ENCODE measurements at regions not wholly inside any gene's neighbourhood (a gene's known extent, or its start where the extent isn't known, plus 50 kb on each side); places are given as distances from the start of the nearest gene placed in this dataset.
"Not testable (repeated sequence)": the region's sequence is repeated elsewhere in the genome, so short reads cannot be mapped to it uniquely, and the experiment has no call there.

- TF ChIP-seq, protein P1, sequence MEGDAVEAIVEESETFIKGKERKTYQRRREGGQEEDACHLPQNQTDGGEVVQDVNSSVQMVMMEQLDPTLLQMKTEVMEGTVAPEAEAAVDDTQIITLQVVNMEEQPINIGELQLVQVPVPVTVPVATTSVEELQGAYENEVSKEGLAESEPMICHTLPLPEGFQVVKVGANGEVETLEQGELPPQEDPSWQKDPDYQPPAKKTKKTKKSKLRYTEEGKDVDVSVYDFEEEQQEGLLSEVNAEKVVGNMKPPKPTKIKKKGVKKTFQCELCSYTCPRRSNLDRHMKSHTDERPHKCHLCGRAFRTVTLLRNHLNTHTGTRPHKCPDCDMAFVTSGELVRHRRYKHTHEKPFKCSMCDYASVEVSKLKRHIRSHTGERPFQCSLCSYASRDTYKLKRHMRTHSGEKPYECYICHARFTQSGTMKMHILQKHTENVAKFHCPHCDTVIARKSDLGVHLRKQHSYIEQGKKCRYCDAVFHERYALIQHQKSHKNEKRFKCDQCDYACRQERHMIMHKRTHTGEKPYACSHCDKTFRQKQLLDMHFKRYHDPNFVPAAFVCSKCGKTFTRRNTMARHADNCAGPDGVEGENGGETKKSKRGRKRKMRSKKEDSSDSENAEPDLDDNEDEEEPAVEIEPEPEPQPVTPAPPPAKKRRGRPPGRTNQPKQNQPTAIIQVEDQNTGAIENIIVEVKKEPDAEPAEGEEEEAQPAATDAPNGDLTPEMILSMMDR (IDR thresholded peaks at IDR 0.05), result no peak
- TF ChIP-seq EP300 (IDR thresholded peaks at IDR 0.05) (no peak), POLR2AphosphoS5 (IDR thresholded peaks at IDR 0.05) (no peak), POLR2A (IDR thresholded peaks at IDR 0.05) (no peak)
- no peak overlapping the region for H3K4me3 ChIP-seq
- intact Hi-C loops (cut with DNase I), result no loop called here
- WGBS, 2 donors, result 82 to 86% methylated on average over 4 of the region's 4 CpGs
- H3K4me1 ChIP-seq, result peaks cover 0 to 7% (median 3%) of the 10 kb centered on the region in 4 donors
- H3K27ac ChIP-seq, result no peak overlapping the region
- no peaks in the 10 kb centered on the region for H3K36me3 ChIP-seq
- H3K9me3 ChIP-seq, result no peaks in the 10 kb centered on the region
- peak; percentile 29 for DNase-seq
- peaks cover 0 to 4% (median 0%) of the 10 kb centered on the region in 3 donors for H3K27me3 ChIP-seq
Measured at GRCh38 chr4:3612281-3612680, 80.1 kb upstream of the LRPAP1 start.

DNA sequence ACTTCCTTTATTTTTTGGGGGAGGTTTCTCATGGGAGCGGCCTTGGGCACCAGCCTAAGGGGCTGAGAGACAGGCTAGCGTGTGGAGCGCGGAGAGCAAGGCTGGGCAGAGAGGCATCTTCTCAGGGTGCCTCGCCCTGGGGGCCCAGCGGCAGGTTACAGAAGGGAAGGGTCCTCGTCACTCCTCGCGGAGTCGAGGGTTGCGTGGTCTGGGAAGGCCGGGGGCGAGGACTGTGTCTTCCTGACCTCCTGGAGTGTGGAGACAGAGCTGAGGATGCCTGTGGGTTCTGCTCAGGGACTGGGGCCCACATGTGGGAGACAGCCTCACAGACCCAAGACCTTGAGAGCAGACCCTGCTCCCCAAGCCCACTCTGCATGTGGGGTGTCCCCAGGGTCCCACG, 79.6 kb upstream of the LRPAP1 start:
- intact Hi-C loops (cut with DNase I), result no loop called here
- Histone ChIP-seq H3K4me3 (no peak overlapping the region), H3K27ac (no peak overlapping the region), H3K27me3 (peaks cover 0 to 4% (median 0%) of the 10 kb centered on the region in 3 donors), H3K4me1 (peaks cover 0 to 7% (median 3%) of the 10 kb centered on the region in 4 donors), H3K9me3 (no peaks in the 10 kb centered on the region), H3K36me3 (no peaks in the 10 kb centered on the region)
- TF ChIP-seq EP300 (IDR thresholded peaks at IDR 0.05), result no peak
- DNase-seq, result peak; percentile 35
- 88 to 92% methylated on average over 14 of the region's 14 CpGs for WGBS, 2 donors

- H3K36me3 ChIP-seq; H3K27ac ChIP-seq; H3K9me3 ChIP-seq; H3K27me3 ChIP-seq; H3K4me1 ChIP-seq; H3K4me3 ChIP-seq; DNase-seq; intact Hi-C loops (cut with DNase I): not testable (repeated sequence)
- 87 to 91% methylated on average over 4 of the region's 4 CpGs for WGBS, 2 donors
Measured at GRCh38 chr4:3610851-3611250, 78.6 kb upstream of the LRPAP1 start.

DNA sequence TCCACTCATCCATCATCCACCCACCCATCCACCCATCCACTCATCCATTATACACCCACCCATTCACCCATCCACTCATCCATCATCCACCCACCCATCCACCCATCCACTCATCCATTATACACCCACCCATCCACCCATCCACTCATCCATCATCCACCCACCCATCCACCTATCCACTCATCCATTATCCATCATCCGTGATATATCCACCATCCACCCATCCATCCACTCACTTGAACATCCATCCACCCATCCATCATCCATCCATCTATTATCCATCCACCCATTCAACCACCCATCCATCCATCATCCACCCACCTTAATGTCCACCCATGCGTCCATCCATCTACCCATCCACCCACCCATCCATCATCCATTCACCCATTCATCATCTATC, 77.7 kb upstream of the LRPAP1 start:
- H3K4me1 ChIP-seq; H3K36me3 ChIP-seq; H3K4me3 ChIP-seq; intact Hi-C loops (cut with DNase I); H3K9me3 ChIP-seq; H3K27me3 ChIP-seq; H3K27ac ChIP-seq: not testable (repeated sequence)
- 90 to 96% methylated on average over 2 of the region's 2 CpGs for WGBS, 2 donors
- peak; percentile 6 for DNase-seq

DNA sequence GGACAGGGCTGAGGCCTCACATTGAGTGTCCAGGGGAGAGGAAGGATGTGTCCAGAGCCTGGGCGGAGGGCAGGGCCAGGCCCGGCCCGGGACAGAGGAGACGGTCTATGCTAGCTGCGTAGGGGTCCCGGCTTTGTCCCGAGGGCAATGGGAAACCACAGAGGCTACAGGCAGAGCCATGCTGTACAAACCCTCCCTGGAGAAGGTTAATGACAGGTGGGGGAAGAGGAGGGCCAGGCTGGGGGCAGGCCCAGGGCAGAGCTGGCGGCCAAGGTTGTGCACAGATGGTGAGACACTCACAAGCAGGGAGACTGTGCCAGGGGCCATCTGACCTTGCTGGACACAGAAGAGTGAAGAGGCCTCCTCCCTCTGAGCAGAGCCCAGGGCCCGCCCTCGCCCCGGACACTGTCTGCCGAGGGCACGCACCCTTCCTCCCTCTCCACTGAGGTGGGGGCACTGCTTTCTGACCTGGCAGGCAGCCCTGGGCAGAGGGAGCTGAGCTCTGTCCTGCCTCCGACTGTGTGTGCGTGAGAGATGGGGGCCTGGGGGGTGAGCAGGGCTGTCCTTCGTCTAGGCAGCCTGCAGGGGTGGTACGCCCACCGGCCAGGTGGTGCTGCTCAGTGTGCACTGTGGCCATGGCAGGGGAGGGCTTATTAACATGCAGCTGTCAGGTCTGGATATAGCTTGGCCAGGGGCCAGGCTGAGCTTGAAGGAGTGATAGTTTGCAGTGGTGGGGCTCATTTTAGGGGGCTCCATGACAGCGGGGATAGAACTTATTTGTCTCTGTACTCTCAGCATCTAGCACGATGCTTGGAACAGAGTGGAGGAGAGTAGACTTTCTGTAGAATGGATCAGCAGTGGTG, 75.7 kb upstream of the LRPAP1 start:
- peak; percentile 57 for DNase-seq
- TF ChIP-seq POLR2A (IDR thresholded peaks at IDR 0.05) (no peak), EP300 (IDR thresholded peaks at IDR 0.05) (no peak), POLR2AphosphoS5 (IDR thresholded peaks at IDR 0.05) (no peak)
- TF ChIP-seq, protein P1 (IDR thresholded peaks at IDR 0.05), result no peak
- H3K36me3 ChIP-seq, result no peaks in the 10 kb centered on the region
- no peaks in the 10 kb centered on the region for H3K9me3 ChIP-seq
- no peak overlapping the region for H3K27ac ChIP-seq
- H3K4me1 ChIP-seq, result no peaks in the 10 kb centered on the region
- WGBS, 2 donors, result 61 to 66% methylated on average over 20 of the region's 20 CpGs
- no peak overlapping the region for H3K4me3 ChIP-seq
- intact Hi-C loops (cut with DNase I), result no loop called here
- H3K27me3 ChIP-seq, result peaks cover 0 to 3% (median 0%) of the 10 kb centered on the region in 3 donors

- H3K36me3 ChIP-seq; intact Hi-C loops (cut with DNase I): not testable (repeated sequence)
- 45 to 66% methylated on average over 5 of the region's 5 CpGs for WGBS, 2 donors
Measured at GRCh38 chr4:3606850-3607249, 74.6 kb upstream of the LRPAP1 start.

DNA sequence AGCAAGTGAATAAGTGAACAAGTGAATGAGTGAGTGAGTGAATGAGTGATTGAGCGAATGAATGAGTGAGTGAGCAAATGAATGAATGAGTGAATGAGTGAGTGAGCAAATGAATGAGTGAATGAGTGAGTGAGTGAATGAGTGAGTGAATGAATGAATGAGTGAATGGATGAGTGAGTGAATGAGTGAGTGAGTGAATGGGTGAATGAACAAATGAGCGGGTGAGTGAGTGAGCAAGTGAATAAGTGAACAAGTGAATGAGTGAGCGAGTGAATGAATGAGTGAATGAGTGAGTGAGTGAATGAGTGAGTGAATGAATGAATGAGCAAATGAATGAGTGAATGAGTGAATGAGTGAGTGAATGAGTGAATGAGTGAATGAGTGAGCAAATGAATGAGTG, 74.0 kb upstream of the LRPAP1 start:
- H3K4me1 ChIP-seq; DNase-seq; H3K36me3 ChIP-seq; intact Hi-C loops (cut with DNase I); H3K27ac ChIP-seq; H3K9me3 ChIP-seq; H3K27me3 ChIP-seq; H3K4me3 ChIP-seq: not testable (repeated sequence)
- 97% methylated on average over 3 of the region's 3 CpGs for WGBS, 2 donors

More at GRCh38 chr4:3606850-3607249, 74.6 kb upstream of the LRPAP1 start:
- DNase-seq, result peak; percentile 26
- H3K9me3 ChIP-seq, H3K27ac ChIP-seq, H3K4me3 ChIP-seq, H3K27me3 ChIP-seq, H3K4me1 ChIP-seq: not testable (repeated sequence)

Measured in sigmoid colon (tissue), 6 donors.